Colon (tissue), 2 donors: ENCODE measurements at regions not wholly inside any gene's neighbourhood (a gene's known extent, or its start where the extent isn't known, plus 50 kb on each side); places are given as distances from the start of the nearest gene placed in this dataset.

Experiments
- FAIRE-seq: peaks from 2 replicates; lab custom pipeline; 2012; peaks lifted over from hg19 to GRCh38; lab: Jason Lieb, UNC
- donor health status: control.
- donor health status: control.

DNA sequence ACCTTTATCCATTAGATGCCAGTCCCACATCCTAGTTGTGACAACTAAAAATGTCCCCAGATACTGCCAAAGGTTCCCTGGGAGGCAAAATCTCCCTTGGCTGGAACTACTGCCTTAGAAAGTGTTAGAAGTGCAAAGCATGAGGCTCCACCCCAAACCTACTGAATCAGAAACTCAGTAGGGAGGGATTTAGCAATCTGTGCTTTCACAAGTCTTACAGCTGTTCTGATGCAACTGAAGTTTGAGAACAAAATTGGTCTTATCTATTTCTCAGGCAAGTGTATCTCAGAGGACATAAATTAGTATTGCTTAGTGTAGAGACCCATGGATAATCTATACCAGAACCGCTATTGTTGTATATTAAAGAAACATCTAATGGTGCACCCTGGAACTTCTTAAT lies 70.2 kb downstream of the CLDN1 start:
- FAIRE-seq, result no peak

DNA sequence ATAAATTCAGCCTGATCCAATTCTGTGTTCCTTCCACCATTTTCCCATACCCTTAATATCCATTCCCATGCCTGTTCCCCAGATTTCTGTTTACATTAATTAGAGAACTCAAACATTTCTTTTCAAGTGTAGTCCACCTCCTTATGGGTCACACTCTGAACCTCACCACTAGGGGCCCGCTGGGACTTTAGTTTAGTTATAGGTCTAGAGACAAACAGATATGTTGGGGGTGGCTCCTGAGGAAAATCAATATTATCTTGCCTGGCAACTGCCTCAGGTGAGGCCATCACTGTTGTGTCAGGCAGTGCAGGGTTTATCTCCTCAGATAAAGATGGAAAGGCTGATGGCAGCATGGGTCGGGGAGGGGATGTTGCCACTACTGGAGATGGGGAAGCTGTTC lies 72.8 kb downstream of the CLDN1 start:
- FAIRE-seq, result no peak

DNA sequence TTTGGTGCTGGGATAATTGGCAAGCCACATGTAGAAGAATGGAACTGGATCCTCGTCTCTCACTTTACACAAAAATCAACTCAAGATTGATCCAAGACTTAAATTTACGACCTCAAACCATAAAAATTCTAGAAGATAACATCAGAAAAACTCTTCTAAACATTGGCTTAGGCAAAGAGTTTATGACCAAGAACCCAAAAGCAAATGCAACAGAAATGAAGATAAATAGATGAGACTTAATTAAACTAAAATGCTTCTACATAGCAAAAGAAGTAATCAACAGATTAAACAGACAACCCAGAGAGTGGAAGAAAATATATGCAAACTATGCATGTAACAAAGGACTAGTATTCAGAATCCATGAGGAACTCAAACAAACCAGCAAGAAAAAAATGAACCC lies 80.1 kb downstream of the CLDN1 start:
- FAIRE-seq, result no peak

DNA sequence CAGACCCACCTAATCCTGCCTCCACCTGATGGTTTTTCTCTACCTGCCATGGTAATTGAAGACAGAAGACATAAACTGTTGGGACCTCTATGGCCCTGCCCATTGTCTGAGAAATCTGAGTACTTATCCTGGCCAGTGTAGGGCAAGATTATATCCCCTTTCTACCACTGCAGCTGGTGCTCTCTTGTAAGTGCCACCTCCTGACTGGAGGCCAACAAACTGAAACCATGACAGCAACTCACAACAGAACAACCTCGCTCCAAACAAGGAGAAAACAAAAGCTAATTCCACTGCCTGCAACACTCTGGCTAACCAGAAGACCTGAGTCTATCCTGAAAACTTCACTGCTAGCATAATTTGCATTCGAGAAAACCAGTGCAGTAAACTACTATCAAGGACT lies 82.9 kb downstream of the CLDN1 start:
- no peak for FAIRE-seq

DNA sequence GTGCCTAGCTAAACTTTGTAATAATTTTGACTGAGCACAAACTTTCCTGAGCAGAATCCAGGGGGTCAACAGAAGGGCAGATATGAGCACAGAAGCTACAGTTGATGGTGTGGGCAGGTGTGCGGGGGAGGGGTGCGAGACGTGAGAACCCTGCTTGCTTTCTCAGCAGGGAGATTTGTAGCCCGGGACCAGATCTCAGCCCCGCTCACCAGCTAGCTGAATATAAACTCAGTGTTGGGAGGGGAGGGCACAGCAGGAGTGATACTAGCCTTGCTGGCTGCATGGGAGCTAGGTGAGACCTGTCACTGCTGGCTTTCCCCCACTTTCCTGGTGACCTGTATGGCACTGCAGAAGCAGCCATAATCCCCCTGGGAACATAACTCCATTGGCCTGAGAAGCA lies 83.4 kb downstream of the CLDN1 start:
- no peak for FAIRE-seq

DNA sequence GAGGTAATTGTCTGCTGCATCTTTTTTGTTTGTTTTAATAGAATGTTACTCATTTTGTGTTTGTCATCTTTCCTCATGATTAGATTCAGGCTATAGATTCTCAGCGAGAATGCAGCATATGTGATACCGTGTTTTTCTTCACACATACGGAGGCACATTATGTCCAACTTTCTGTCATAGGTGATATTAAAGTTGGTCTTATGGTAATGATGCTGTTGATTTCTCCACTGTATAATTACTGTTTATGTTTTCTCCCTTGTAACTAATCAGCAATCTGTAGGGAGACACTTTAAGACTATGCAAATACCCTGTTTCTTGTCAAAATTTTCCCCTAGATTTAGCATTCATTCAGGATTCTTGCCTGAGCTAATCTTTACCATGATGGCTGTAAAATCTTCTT lies 87.6 kb downstream of the CLDN1 start:
- no peak for FAIRE-seq

DNA sequence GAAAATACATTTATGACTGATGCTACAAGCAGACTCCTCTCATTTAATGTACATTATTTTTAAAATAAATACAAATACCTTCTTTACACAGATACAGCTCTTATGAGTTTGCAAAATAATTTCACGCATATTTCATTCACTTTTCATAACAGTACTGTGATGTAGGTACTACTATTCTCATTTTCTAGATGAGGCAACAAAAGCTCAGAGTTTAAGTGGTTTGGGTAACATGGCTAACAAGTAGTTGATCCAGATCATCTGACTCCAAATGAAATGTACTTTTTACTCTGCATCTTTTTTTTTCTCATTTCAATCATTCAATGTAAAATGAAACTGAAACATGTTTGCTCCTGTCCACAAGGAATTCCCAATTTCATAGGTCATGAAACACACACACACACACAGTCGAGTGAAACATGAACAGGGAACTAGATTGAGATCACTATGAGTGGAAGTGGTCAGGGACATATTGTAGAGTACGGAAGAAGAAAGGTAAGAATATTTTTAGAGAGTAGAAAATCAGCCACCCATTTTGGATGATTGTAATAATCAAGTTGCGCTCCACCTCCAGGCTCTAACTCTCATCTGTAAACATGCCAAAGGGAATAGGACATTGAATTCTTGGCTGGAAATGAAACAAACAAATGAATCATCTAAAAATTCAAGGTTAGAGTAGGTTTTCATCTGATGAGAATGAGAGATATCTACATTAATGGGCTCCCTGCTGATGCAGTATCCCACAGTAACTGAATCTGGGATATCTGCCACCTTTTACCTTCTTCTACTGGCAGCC lies 92.4 kb downstream of the CLDN1 start:
- FAIRE-seq, result no peak

DNA sequence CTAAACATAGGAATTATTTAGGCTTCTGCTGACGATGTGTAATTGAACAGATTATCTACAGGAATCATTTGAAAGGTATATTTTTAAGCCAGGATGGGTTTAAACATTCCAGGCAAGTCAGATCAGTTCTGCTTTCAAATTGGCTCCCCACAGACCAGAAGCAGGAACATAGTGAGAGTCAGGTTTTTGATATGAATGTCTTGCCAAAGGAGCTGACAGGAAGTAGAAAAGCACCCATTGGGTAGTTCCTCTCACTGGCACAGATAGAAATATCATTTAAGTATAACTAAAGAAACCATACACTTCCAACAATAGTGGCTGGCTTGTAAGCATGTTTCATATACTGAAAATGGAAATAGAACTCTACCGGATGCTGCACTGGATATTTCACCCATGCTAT lies 95.2 kb downstream of the CLDN1 start:
- FAIRE-seq, result no peak

DNA sequence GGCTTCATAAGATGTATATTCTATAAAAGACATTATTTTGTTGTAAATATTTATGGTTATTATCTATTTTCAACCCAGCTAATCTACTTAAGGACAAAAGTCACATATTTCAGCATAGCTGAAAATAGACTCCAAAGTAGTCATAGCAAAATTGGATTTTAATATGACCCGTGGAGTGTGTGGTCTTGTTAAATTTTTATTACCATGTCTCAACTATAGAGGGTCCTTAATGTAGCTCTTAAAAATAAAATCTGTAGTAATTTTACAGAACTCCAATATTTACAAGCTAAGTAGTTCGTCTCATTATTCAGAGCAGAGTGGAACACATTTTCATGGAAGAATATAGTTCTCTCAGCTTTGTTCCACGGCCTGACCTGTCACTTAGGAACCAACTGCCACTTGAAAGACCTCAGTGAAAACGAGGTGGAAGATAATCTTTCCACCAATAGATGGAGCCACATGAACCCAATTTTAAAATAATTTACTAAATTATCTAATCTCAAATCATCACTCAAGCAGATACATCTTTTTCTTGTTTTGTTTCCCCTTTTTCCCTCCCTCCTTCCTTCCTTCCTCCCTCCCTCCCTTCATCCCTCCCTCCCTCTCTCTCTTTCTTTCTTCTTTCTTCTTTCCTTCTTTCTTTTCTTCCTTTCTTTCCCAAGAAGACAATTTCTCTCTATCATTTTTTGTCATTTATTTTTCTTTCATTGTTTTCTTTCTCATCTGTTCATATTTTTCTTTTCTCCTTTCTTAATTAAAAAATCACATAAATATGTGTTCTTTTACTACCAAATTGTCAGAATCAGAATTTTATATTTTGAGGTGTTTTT lies 97.2 kb downstream of the CLDN1 start:
- FAIRE-seq, result no peak

DNA sequence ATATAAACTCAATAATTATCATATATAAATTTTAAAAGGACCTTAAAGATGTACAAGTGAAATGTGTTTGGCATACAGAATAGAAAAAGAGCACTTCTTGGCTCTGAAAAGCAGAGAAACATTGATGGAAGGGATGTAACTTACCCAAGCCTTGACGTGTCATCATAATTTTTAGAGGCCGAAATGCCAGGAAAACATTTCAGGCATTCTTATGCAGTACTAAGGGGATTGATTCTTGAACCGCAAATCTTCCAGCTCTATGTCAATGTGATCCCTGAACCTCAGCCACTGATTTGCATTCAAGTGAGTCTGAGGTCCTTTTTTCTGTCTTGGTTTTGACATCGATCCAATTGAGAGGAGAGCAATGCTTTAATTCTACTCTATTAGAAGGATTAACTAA lies 97.8 kb downstream of the CLDN1 start:
- FAIRE-seq, result no peak

DNA sequence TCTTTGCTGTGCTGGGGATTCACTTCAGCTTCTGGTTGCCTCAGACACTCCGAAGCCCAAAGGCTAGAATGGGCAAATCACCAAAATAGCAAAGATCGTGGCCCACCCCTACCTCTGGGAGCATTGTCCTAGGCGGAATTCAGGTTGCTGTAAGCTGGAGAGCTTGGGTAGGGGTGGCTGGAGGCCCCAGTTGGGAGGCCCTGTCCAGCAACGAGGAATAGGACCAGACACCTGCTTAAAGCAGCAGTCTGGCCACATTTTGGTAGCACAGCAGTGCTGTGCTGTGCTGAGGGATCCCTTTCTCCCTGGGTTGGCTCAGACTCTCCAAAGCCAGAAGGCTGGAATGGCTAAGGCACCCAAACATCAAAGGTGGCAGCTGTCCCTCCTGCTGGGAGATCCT lies 99.3 kb downstream of the CLDN1 start:
- no peak for FAIRE-seq

DNA sequence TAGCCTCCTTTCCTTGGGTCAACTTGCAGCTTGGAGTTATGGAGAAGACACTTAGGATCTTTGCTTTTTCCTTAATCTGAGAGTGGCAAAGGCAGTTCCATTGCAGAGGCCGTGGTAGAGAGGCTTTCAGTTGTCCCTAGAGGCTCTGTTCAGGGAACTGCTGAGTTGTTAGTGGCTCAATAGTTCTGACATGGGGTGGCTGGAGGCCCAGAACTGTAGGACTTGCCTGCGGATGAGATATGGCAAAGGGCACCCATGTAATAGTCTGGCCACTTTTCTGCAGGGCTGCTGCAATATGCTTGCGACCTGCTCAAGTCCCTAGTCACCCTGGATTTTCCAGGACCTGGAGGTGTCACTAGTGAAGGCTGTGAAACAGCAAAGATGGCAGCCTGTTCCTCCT lies 99.9 kb downstream of the CLDN1 start:
- FAIRE-seq, result no peak

DNA sequence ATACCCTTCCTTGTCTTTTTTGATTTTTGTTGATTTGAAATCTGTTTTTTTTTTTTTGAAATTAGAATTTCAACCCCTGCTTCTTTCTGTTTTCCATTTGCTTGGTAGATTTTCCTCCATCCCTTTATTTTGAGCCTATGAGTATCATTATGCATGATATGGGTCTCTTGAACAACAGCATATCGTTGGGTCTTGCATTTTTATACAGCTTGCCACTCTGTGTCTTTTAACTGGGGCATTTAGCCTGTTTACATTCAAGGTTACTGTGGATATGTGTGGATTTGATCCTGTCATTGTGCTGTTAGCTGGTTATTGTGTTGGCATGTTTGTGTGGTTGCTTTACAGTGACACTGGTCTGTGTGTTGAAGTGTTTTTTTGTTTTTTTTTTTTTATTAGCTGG lies 99.7 kb upstream of the P3H2 start:
- no peak for FAIRE-seq

DNA sequence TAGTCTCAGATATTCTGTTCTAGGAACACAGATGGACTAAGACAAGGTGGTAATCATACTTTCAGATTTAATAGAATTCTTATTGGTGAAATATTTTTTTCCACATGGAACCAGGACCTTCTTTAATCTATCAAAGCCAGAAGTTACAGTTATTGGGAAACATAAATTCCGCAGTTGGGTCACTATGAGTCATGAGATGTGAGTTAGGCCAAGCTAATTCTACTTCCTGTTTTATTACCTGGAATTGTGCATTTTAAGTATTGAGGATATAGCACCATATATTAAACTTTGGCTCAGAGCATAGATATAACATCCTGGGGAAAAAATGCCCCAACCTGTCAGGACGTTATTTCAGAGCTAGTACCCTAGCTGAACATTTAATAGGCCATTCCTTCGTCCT lies 96.4 kb upstream of the P3H2 start:
- FAIRE-seq, result no peak

DNA sequence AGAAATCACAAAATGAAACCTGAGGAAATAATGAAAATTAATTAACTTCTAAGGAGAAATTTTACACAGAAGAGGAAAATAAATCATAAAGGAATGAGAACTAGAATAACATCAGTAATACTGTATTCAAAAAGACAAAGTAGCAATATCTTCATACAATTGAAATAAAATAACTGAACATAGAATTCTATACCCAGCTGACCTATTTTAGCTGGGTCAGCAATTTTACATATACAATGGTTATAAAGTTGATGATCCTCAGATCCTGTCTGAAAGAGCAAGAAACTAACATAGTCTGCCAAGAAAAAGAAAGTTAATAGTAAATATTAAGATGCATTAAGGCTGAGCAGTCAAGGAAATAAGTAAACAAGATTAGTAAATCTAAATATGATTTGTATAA lies 93.0 kb upstream of the P3H2 start:
- peak; percentile 38 for FAIRE-seq

DNA sequence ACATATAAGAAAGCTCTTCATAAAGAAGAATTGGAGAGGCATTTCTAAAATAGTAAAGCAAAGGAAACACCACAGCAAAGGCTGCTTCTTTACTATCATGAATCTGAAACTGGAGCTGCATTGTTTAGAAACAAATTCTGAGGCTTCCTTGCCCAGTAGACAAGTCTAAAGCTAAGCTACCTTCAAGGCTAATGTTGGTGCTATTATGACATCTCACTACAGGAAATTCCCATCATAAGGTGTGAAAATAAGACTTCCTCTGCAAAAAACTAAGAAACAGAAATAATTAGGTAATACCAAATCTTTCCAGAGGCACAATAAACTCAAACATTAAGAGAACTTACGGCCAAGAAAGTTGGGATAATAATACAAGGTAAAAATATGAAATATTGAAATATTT lies 89.9 kb upstream of the P3H2 start:
- no peak for FAIRE-seq

DNA sequence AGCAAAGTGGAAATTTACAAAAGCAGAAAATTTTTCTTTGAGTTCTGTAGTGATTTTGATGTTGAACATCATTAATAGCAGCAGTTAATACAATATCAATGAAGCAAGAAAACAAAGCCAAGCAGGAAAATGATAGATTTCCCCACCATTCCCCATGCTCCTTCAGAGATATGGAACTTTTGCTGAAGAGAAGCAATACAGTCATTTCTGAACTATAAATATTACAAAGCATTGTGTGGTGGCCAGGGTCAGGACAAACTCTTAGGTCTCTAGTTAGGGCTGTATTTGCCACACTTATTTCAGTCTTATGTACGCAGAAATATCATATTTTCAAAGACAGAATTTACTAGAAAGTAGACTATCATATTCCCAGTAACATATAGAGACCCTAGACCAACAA lies 88.8 kb upstream of the P3H2 start:
- FAIRE-seq, result no peak

DNA sequence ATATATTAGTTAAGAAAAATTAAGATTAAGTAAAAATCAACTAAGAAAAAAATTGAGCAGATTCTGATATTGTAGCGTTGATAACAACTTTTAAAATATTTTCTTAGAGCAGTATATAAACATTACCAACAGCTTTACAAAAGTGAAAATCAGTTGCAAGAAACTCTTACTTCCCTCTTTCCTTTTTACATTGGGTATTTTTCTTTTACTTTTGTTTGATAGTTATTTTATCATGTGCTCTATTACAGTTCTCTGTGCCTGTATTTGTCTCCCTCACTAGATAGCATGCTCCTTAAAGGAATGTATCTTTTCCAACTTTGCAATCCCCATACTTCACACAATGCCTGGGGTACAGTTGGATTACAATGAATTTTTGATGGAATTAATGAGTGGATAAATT lies 87.5 kb upstream of the P3H2 start:
- no peak for FAIRE-seq

DNA sequence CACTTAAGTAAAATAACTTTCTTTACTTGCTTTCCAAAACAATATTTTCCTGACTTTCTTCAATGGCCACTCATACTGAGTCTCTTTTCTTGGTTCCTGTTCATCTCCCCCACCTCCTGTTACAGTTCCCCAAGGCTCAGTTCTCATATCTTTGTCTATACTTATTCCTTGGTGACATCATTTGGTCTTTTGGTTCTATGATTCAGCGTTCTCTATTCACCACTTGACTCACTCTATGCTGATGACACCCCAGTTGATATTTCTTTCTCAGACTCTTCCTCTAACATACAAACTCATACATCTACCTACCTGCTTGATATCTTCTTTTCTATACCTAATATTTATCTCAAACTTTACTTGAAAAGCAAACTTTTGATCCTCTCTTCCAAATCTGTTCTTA lies 85.0 kb upstream of the P3H2 start:
- FAIRE-seq, result no peak

DNA sequence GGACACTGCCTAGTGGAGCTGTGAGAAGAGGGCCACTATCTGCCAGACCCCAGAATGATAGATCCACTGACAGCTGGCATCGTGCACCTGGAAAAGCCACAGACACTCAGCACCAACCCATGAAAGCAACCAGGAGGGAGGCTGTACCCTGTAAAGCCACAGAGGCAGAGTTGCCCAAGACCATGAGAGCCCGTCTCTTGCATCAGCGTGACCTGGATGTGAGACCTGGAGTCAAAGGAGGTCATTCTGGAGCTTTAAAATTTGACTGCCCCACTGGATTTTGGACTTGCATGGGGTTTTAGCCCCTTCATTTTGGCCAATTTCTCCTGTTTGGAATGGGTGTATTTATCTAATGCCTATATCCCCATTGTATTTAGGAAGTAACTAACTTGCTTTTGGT lies 83.5 kb upstream of the P3H2 start:
- FAIRE-seq, result no peak

DNA sequence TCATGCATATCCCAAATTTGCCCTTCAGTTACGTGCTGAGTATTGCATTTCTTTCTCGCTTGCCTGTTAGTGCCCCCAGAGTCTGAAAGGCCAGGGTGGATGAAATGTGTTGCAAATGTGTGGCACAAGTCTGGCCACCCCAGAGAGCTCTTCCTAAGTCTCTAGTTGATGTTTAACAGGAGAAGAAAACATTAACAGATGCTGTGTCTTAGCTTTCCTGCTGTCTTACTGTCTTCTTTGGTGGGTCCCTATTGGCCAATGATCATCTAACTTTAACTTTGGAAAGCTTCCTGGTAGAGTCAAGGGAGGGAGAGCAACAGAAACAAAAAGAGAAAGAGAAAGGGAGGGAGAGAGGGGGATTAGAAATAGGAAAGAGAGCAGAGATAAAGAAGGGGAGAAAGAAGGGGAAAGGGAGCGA lies 76.7 kb upstream of the P3H2 start:
- FAIRE-seq, result no peak

DNA sequence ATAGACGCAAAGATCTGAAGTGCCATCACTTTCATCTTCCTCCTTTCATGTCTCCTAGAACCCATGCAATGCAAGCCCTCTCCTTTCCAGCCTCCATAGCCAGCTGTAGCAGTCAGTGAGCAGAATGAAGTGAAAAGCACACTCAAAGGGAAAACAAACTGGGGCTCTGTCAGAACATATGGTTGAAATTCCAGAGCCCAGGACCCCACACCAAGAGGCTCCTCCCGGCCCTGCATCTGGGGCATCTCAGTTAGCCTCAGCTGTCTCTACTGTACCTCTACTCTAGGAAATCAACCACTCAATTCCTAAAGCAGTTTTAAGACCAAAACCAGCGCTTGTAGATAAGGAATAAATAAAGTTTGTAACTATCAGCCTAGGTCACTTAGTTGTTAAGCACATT lies 73.8 kb upstream of the P3H2 start:
- no peak for FAIRE-seq

DNA sequence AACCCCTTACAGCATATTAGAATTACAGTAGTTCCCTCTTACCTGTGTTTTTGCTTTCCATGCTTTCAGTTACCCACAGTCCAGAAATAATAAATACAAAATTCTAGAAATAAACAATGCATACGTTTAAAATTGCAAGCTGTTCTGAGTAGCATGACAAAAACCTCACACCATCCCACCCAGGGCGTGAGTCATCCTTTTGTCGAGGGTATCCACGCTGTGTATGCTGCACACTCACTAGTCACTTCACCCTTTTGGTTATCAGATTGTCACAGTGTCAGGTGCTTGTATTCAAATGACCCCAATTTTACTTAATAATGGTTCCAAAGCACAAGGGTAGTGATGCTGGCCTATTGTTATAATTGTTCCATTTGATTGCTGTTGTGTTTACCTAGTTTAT lies 72.5 kb upstream of the P3H2 start:
- no peak for FAIRE-seq

DNA sequence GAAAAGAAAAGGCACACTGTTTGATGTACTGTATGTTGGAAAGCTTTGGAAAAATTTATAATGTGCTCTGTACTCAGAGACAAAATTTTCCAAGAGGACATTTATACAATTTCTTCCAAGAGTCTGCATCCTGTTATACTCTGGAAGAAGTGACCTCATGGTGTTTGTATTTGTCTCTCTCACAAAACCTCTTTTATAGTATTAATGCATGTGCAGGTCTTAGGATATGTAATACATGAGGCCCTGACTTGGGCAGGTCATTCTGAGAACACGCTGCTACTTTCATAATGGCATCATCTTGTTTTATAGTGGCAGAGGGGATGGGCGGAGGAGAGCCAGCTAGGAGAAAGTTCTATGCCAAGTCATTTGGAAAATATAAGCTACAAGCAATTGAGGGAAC lies 72.0 kb upstream of the P3H2 start:
- FAIRE-seq, result no peak
